GM19372 (cell line): ENCODE measurements at regions not wholly inside any gene's neighbourhood (a gene's known extent, or its start where the extent isn't known, plus 50 kb on each side); places are given as distances from the start of the nearest gene placed in this dataset.
"Not testable (repeated sequence)": the region's sequence is repeated elsewhere in the genome, so short reads cannot be mapped to it uniquely, and the experiment has no call there.

Experiments used
- ATAC-seq: cut with Tn5 transposase; IDR thresholded peaks from one replicate; pipeline ENCODE4 v1.9.1; 2021; ENCODE audit warnings: mild to moderate bottlenecking, low read depth, moderate library complexity; ENCODE audit not compliant: unreplicated experiment

GRCh38 chr19:37303591-37304171 is 67.2 kb upstream of the ZNF527 start:
- ATAC-seq, result no peak

- ATAC-seq, result no peak
Observed at GRCh38 chr19:37304190-37304883, 66.6 kb upstream of the ZNF527 start.

DNA sequence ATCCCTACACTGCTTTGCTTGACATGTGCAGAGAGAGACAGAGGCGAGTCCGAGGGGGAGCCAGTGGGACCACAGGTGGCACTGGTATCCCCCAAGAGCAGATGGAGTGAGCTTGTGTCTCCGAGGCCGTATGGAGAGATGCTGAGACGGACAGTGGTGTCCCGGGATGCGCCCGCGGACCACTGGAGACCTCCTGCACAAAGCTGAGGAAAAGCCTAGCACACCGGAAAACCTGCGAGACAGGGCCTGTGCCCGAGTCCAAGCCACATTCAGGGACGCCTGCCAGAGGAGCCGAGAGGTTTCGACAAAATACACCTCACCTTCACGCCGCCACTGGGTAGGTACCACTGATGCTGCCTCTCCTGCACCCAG is 66.0 kb upstream of the ZNF527 start:
- no peak for ATAC-seq

- no peak for ATAC-seq
Observed at GRCh38 chr19:37306383-37306963, 64.4 kb upstream of the ZNF527 start.

DNA sequence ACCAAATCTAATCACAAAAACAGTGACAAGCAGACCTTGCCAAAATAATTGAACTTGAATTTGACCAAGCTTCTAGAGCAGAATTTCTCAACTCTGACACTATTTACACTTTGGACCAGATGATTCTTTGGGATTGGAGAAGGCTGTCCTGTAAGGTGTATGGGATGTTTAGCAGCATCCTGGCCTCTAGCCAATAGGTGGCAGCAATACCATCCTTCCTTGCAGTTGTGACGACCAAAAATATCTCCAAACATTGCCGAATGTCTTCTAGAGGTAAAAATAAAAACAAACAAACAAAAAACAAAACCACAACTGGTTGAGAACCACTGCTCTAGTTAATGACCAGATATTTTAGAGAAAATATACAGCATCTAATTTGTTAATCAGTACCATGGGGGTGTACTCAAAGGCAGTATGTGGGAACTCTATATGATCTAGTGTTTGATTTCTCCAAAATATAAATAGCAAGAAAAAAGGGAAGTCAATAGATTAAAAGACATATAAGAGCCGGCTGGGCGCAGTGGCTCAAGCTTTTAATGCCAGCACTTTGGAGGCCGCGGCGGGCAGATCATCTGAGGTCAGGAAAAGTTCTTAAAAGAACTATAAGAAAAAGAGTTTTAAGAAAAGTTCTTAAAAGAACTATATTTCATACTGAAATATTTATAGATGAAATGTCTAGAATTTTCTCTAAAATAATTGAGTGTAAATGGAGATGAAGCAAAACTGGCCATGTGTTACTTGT is 60.9 kb upstream of the ZNF527 start:
- no peak for ATAC-seq

- ATAC-seq, result not testable (repeated sequence)
Observed at GRCh38 chr19:37312531-37313334, 58.2 kb upstream of the ZNF527 start.

GRCh38 chr19:37313335-37313627 is 57.6 kb upstream of the ZNF527 start:
- no peak for ATAC-seq

DNA sequence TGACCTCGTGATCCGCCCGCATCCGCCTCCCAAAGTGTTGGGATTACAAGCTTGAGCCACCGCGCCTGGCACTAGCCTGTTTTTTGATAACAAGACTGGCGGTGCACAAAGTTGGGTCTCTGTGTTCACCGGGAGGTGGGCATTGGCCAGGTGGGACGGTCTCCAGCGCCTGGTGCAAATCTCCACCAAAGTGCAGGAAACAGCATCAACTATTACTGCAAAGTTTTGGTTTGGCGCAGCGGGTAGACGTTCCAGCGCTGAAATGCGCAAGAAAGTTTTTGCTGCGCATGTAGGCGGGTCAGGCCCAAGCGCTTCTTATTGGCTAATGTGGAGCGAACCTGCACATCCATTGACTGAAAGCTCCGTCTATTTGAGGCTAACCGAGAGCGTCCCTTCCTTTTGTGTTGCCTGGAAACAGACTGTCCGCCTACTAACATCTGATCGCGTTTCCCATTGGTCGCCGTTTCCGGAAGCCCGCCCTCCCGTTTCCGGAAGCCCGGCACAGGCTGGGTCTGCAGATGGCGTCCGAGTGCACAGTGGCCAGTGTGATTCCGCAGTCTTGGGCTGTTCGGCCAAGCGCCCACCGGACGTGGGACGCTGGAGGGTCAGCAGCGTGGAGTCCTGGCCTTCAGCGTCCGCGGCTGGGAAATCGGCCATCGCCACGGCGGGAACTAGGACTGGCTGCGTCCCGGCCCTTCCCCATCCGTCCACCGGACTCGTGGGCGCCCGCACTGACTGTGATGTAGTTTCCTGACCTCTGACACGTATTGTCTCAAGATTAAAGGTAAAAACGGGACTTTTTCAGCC is 53.3 kb upstream of the ZNF527 start:
- ATAC-seq, result peak; percentile 98

DNA sequence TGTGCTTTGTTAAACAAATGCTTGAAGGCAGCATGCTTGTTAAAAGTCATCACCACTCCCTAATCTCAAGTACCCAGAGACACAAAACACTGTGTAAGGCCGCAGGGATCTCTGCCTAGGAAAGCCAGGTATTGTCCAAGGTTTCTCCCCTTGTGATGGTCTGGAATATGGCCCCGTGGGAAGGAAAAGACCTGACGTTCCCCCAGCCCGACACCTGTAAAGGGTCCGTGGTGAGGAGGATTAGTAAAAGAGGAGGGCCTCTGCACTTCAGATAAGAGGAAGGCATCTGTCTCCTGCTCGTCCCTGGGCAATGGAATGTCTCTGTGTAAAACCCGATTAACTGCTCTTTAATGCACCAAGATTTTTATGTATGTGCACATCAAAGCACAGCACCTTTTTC is 49.9 kb upstream of the ZNF527 start:
- not testable (repeated sequence) for ATAC-seq
